ENCODE measurements at regions not wholly inside any gene's neighbourhood (a gene's known extent, or its start where the extent isn't known, plus 50 kb on each side); places are given as distances from the start of the nearest gene placed in this dataset.

DNA sequence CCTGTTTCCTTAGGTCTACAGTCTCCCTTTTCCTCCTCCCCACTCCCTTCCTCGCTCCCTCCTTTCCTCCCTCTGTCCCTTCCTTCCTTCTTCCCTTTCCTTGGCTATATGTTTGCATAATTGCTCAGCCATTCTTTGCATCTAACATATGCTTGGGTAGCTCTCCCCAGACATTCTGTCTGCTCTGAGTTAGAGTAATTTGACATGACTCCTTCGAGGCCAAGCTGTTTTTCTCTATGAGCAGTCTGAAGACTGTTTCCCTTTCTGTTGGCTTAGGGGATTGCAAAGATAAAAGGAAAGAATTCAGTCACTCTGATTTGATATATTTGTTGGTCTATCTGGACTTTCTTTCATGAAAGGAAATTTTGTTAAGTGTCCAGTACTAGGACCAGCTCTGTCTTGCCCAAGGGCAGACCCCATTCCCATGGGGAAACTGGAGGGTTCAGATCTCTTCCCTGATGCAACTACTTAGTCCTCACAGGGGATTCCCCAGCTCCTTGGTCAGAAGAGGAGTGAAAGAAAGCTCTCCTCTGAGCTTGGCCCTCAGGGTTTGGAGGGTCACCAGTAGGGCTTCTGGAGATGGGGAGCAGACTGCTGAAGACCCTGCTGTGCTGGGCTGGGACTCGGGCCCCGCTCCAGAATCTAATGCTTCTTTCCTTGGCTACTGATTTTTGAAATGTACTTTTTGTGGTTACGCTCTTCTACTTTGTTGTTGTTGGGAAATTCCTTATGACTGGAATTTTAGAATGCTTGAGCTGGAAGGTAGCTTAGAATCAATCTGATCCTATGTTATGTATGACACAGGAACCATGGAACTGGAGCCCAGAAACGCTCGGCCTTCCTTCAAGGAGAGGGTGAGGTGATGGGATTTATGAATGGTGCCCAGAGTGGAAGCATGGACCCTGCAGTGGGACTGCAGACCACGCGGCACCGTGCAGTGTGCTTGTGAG is 63.7 kb upstream of the SLC22A23 start:
- Histone ChIP-seq H3K4me3 (no peak overlapping the region), H3K27me3 (no peaks in the 10 kb centered on the region), H3K36me3 (no peaks in the 10 kb centered on the region), H3K9ac (ENCODE audit: low read depth in 2 of 2, low read length in 2 of 2) (no peak overlapping the region), H3K4me1 (no peaks in the 10 kb centered on the region), H3K27ac (no peak overlapping the region), H3K9me3 (no peaks in the 10 kb centered on the region)
- no peak for DNase-seq
- TF ChIP-seq CTCF (IDR thresholded peaks at IDR 0.05): no peak
- intact Hi-C loops (cut with DNase I): no loop called here

DNA sequence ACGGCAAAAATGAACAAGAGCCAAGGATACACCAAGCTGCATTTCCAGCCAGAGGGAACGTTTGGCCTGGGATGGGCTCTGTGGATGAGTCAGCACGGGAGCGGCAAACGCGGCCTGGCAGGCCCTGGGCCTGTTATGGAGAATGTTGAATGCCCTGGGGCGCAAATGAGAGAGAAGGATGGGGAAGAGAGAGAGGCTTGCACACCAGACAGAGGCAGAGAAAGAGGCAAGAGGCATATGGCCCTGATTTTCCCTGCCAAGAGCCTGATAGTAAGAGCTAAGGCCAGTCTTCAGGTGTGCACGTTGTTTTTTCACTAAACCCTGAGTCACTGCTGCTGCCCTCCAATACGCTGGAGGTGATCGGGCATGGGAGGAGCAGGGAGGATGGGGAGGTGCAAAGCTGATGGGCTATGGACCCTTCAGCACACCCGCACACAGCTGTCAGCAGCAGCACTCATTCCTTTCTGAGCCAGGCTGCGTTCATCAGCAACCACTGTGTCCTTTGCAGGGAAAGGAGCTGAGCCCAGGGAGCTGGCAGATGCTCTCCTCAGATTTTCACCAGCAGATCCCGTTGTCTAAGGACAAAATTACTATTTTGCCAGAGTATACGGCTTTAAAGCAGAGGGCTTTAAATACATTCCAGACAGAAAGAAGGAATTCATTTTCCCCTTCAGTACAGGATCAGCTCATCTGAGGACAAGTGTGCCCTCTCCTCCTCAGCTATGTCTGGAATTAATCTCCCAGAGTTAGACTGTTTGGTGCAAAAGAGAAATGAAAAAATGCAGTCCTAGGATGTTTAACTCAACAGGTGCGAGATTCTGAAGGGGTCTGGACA is 61.7 kb upstream of the SLC22A23 start:
- H3K9me3 ChIP-seq: no peaks in the 10 kb centered on the region
- peak; percentile 55 for DNase-seq
- H3K4me3 ChIP-seq: no peak overlapping the region
- no peak overlapping the region for H3K27ac ChIP-seq
- intact Hi-C loops (cut with DNase I): no loop called here
- H3K36me3 ChIP-seq: no peaks in the 10 kb centered on the region
- no peaks in the 10 kb centered on the region for H3K4me1 ChIP-seq
- no peak for TF ChIP-seq CTCF (IDR thresholded peaks at IDR 0.05)
- no peak overlapping the region for H3K9ac ChIP-seq (ENCODE audit: low read depth in 2 of 2, low read length in 2 of 2)
- H3K27me3 ChIP-seq: no peaks in the 10 kb centered on the region

DNA sequence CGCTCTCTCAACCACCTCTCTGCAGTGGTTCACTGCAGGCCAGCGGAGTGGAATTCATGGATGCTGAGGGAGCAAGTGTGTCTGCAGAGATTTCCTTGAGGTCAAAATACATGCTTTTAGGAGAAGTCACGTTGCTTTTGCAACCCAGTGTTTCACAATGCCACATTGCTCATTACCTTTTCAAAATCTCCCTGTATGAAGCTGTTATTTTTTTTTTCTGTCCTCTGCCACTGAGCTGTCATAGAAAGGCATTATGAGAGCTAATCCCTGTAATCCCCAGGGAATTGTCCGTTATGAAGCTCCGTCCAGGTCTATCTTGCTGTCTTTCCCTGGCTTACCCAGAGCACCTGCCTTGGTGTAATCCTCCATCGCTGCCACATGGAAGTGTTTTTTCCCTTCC is 60.5 kb upstream of the SLC22A23 start:
- Histone ChIP-seq H3K27ac (no peak overlapping the region), H3K36me3 (no peaks in the 10 kb centered on the region), H3K9me3 (no peaks in the 10 kb centered on the region), H3K4me3 (no peak overlapping the region), H3K27me3 (no peaks in the 10 kb centered on the region), H3K9ac (ENCODE audit: low read depth in 2 of 2, low read length in 2 of 2) (no peak overlapping the region), H3K4me1 (no peaks in the 10 kb centered on the region)
- DNase-seq: no peak
- intact Hi-C loops (cut with DNase I): no loop called here
- no peak for TF ChIP-seq CTCF (IDR thresholded peaks at IDR 0.05)

DNA sequence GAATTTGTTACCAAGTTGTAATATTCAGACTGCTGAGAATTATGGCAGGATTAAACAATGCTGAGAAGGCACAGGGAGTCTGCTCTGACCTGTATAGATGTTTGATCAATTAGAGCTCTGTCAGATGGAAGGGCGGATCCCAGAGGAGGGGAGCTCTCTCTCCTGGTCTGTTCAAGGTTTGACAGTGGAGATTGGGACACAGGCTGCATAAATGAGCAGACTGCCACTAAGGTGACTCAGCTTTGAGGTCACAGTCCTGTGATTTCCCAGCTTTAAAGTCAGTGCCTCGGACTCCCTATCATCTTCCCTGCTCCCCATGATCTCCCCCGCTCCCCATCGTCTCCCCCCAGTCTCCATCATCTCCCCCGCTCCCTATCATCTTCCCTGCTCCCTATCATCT is 59.2 kb upstream of the SLC22A23 start:
- Histone ChIP-seq H3K36me3 (no peaks in the 10 kb centered on the region), H3K4me1 (no peaks in the 10 kb centered on the region), H3K9ac (ENCODE audit: low read depth in 2 of 2, low read length in 2 of 2) (no peak overlapping the region), H3K27me3 (no peaks in the 10 kb centered on the region), H3K4me3 (no peak overlapping the region), H3K9me3 (no peaks in the 10 kb centered on the region), H3K27ac (no peak overlapping the region)
- no peak for DNase-seq
- no peak for TF ChIP-seq CTCF (IDR thresholded peaks at IDR 0.05)
- intact Hi-C loops (cut with DNase I): no loop called here

DNA sequence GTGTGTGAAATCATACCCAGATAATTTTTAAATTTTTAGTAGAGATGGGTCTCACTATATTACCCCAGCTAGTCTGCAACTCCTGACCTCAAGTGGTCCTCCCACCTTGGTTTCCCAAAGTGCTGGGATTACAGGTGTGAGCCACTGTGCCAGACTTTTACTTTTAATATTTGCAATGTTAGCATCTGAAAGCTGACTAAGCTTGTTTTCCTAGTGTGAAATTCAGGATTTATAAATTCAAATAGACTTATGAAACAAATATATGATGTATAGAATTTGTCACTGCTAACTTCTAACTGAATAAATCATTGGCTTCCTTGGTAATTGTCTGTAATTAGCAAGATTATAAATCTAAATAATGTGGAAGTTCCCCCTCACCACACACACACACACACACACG is 58.8 kb upstream of the SLC22A23 start:
- no peak for TF ChIP-seq CTCF (IDR thresholded peaks at IDR 0.05)
- no peak overlapping the region for H3K9ac ChIP-seq (ENCODE audit: low read depth in 2 of 2, low read length in 2 of 2)
- no peaks in the 10 kb centered on the region for H3K9me3 ChIP-seq
- H3K27ac ChIP-seq: no peak overlapping the region
- no peaks in the 10 kb centered on the region for H3K36me3 ChIP-seq
- H3K4me1 ChIP-seq: no peaks in the 10 kb centered on the region
- DNase-seq: no peak
- no peak overlapping the region for H3K4me3 ChIP-seq
- no peaks in the 10 kb centered on the region for H3K27me3 ChIP-seq
- intact Hi-C loops (cut with DNase I): no loop called here

All from colonic mucosa (tissue), 4 donors.